GM13977 (cell line): ENCODE measurements at regions not wholly inside any gene's neighbourhood (a gene's known extent, or its start where the extent isn't known, plus 50 kb on each side); places are given as distances from the start of the nearest gene placed in this dataset.

Source experiments
- DNase-seq: peaks from one replicate; pipeline ENCODE4 v3.0.0; 2012; ENCODE audit warnings: low spot score
- CTCF ChIP-seq: IDR thresholded peaks from 2 replicates; pipeline ENCODE4 v1.5.1; 2012; ENCODE audit warnings: mild to moderate bottlenecking, control low read depth; ENCODE audit not compliant: insufficient read depth; ENCODE audit errors: extremely low read depth, missing control alignments
- in situ Hi-C: fragments of 300-500 bp; cut with MboI; formaldehyde crosslinking; loops from one replicate; pipeline ENCODE4 v1.12.0; 2022; ENCODE audit warnings: low sequenced_read_pairs, low pct_unique_long_range_greater_than_20kb, mixed read lengths, inconsistent platforms; ENCODE audit not compliant: unreplicated experiment

- no peak for TF ChIP-seq CTCF
- no peak for DNase-seq
- in situ Hi-C loops = no loop called here
These were observed 344.1 kb upstream of the TRAM1L1 start for GRCh38 chr4:117429506-117429905.

- no peak for TF ChIP-seq CTCF
- DNase-seq = no peak
- in situ Hi-C loops = no loop called here
These were observed 349.0 kb upstream of the TRAM1L1 start for GRCh38 chr4:117434424-117434823.

GRCh38 chr4:117447925-117448324, 362.5 kb upstream of the TRAM1L1 start:
- TF ChIP-seq CTCF = peak; percentile 51

GRCh38 chr4:117455088-117455487, 369.7 kb upstream of the TRAM1L1 start:
- no peak for TF ChIP-seq CTCF
- DNase-seq = no peak
- in situ Hi-C loops = no loop called here

More at GRCh38 chr4:117447925-117448324, 362.5 kb upstream of the TRAM1L1 start:
- in situ Hi-C loops = no loop called here
- DNase-seq = no peak

GRCh38 chr4:117466388-117466787, 381.0 kb upstream of the TRAM1L1 start:
- in situ Hi-C loops = no loop called here
- TF ChIP-seq CTCF = no peak
- DNase-seq = no peak

- no peak for DNase-seq
- TF ChIP-seq CTCF = no peak
- in situ Hi-C loops = no loop called here
These were observed 382.0 kb upstream of the TRAM1L1 start for GRCh38 chr4:117467404-117467803.

GRCh38 chr4:117474987-117475386, 389.6 kb upstream of the TRAM1L1 start:
- in situ Hi-C loops = no loop called here
- no peak for DNase-seq
- no peak for TF ChIP-seq CTCF
